H9 (cell line): ENCODE measurements at regions not wholly inside any gene's neighbourhood (a gene's known extent, or its start where the extent isn't known, plus 50 kb on each side); places are given as distances from the start of the nearest gene placed in this dataset.

Source experiments
- DNase-seq: peaks from one replicate; pipeline ENCODE4 v3.0.0-alpha.2; 2017
- H2AFZ ChIP-seq: one replicate; pipeline ENCODE4 v1.6.1; 2013; ENCODE audit warnings: mild to moderate bottlenecking, low read length, control low read depth, moderate library complexity
- H2AK5ac ChIP-seq: 2 replicates; pipeline ENCODE4 v1.6.1; 2013; ENCODE audit warnings: low read length, control low read depth, mixed read lengths; ENCODE audit not compliant: insufficient read length
- H2BK120ac ChIP-seq: one replicate; pipeline ENCODE4 v1.6.1; 2013; ENCODE audit warnings: low read depth, mild to moderate bottlenecking, low read length, control low read depth, inconsistent platforms; ENCODE audit not compliant: poor library complexity, severe bottlenecking
- H2BK12ac ChIP-seq: 2 replicates; pipeline ENCODE4 v1.6.1; 2013; ENCODE audit warnings: low read length, control low read depth, mixed read lengths, low read depth; ENCODE audit not compliant: insufficient read length
- H2BK15ac ChIP-seq: 2 replicates; pipeline ENCODE4 v1.6.1; 2013; ENCODE audit warnings: low read depth, low read length, control low read depth
- H2BK20ac ChIP-seq: one replicate; pipeline ENCODE4 v1.6.1; 2013; ENCODE audit warnings: low read depth, mild to moderate bottlenecking, low read length, control low read depth, inconsistent platforms; ENCODE audit not compliant: poor library complexity, severe bottlenecking
- H2BK5ac ChIP-seq: 2 replicates; pipeline ENCODE4 v1.6.1; 2013; ENCODE audit warnings: low read length, control low read depth, mixed read lengths; ENCODE audit not compliant: insufficient read length
- H3K14ac ChIP-seq: 2 replicates; pipeline ENCODE4 v1.6.1; 2013; ENCODE audit warnings: low read length, control low read depth; ENCODE audit not compliant: insufficient read depth
- H3K18ac ChIP-seq: 2 replicates; pipeline ENCODE4 v1.6.1; 2013; ENCODE audit warnings: low read depth, mild to moderate bottlenecking, mixed read lengths, low read length, control low read depth; ENCODE audit not compliant: insufficient read length
- H3K23ac ChIP-seq: 2 replicates; pipeline ENCODE4 v1.6.1; 2013; ENCODE audit warnings: low read length, control low read depth, mixed read lengths, low read depth; ENCODE audit not compliant: insufficient read length
- H3K23me2 ChIP-seq: 2 replicates; pipeline ENCODE4 v1.6.1; 2013; ENCODE audit warnings: low read depth, mild to moderate bottlenecking, mixed read lengths, low read length, control low read depth; ENCODE audit not compliant: insufficient read length, poor library complexity, severe bottlenecking
- H3K27ac ChIP-seq: 2 replicates; pipeline ENCODE4 v1.5.1; 2013; ENCODE audit warnings: low read length, control low read depth, mixed read lengths, low read depth; ENCODE audit not compliant: insufficient read length
- H3K27me3 ChIP-seq: 2 replicates; pipeline ENCODE4 v1.6.1; 2013; ENCODE audit warnings: low read length, control low read depth, inconsistent platforms; ENCODE audit not compliant: insufficient read depth
- H3K4ac ChIP-seq: 2 replicates; pipeline ENCODE4 v1.6.1; 2013; ENCODE audit warnings: low read depth, mild to moderate bottlenecking, control low read depth, inconsistent platforms, low read length, moderate library complexity
- H3K4me1 ChIP-seq: 2 replicates; pipeline ENCODE4 v1.6.1; 2013; ENCODE audit warnings: low read length, control low read depth, inconsistent platforms; ENCODE audit not compliant: insufficient read depth
- H3K4me2 ChIP-seq: 2 replicates; pipeline ENCODE4 v1.6.1; 2013; ENCODE audit warnings: low read length, control low read depth, mixed read lengths; ENCODE audit not compliant: insufficient read length, insufficient read depth
- H3K56ac ChIP-seq: 2 replicates; pipeline ENCODE4 v1.6.1; 2013; ENCODE audit warnings: low read depth, mild to moderate bottlenecking, mixed read lengths, low read length, control low read depth; ENCODE audit not compliant: insufficient read length
- H3K79me1 ChIP-seq: 2 replicates; pipeline ENCODE4 v1.6.1; 2013; ENCODE audit warnings: low read depth, mild to moderate bottlenecking, moderate library complexity, low read length, control low read depth, inconsistent platforms; ENCODE audit not compliant: insufficient read depth, poor library complexity, severe bottlenecking
- H3K79me2 ChIP-seq: 2 replicates; pipeline ENCODE4 v1.6.1; 2013; ENCODE audit warnings: low read length, control low read depth, inconsistent platforms; ENCODE audit not compliant: insufficient read depth
- H3K9ac ChIP-seq: 2 replicates; pipeline ENCODE4 v1.6.1; 2013; ENCODE audit warnings: low read length, control low read depth, mixed read lengths; ENCODE audit not compliant: insufficient read length; ENCODE audit errors: extremely low read depth
- H3K9me3 ChIP-seq: one replicate; pipeline ENCODE4 v1.6.1; 2013; ENCODE audit warnings: low read depth, low read length, inconsistent platforms; ENCODE audit not compliant: control insufficient read depth
- H3T11ph ChIP-seq: one replicate; pipeline ENCODE4 v1.6.1; 2013; ENCODE audit warnings: mild to moderate bottlenecking, low read length, control low read depth, inconsistent platforms
- H4K20me1 ChIP-seq: one replicate; pipeline ENCODE4 v1.6.1; 2013; ENCODE audit not compliant: control insufficient read depth, insufficient read length, insufficient read depth
- H4K5ac ChIP-seq: 2 replicates; pipeline ENCODE4 v1.6.1; 2013; ENCODE audit warnings: low read depth, mild to moderate bottlenecking, mixed read lengths, low read length, control low read depth; ENCODE audit not compliant: insufficient read length
- H4K8ac ChIP-seq: replicated peaks from 2 replicates; pipeline ENCODE4 v1.6.1; 2013; ENCODE audit warnings: low read length, control low read depth, mixed read lengths, low read depth; ENCODE audit not compliant: insufficient read length
- H4K91ac ChIP-seq: 2 replicates; pipeline ENCODE4 v1.6.1; 2013; ENCODE audit warnings: low read depth, mild to moderate bottlenecking, moderate library complexity, mixed read lengths, low read length, control low read depth; ENCODE audit not compliant: insufficient read length
- H3K27ac Mint-ChIP-seq, 3 experiments: 2 replicates in 2 of 3; 3 replicates in 1 of 3; pipeline ENCODE4 v1.8.0; 2020 to 2021; ENCODE audit warnings: mixed read lengths in 3 of 3, mild to moderate bottlenecking in 1 of 3, moderate library complexity in 1 of 3
- H3K27me3 Mint-ChIP-seq: 2 replicates; pipeline ENCODE4 v1.8.0; 2021; ENCODE audit warnings: low read depth, mild to moderate bottlenecking, moderate library complexity, mixed read lengths
- H3K36me3 Mint-ChIP-seq, 3 experiments: 2 replicates in 2 of 3; 3 replicates in 1 of 3; pipeline ENCODE4 v1.8.0; 2020 to 2021; ENCODE audit warnings: low read depth in 3 of 3, mixed read lengths in 3 of 3; ENCODE audit not compliant: insufficient read depth in 1 of 3
- H3K4me1 Mint-ChIP-seq, 2 experiments: 2 replicates each; pipeline ENCODE4 v1.8.0; 2020; ENCODE audit warnings: mixed read lengths in 2 of 2
- H3K4me3 Mint-ChIP-seq, 2 experiments: 2 replicates in 1 of 2; 3 replicates in 1 of 2; pipeline ENCODE4 v1.8.0; 2020 to 2021; ENCODE audit warnings: mild to moderate bottlenecking in 2 of 2, mixed read lengths in 2 of 2, moderate library complexity in 1 of 2
- H3K9me3 Mint-ChIP-seq, 2 experiments: 2 replicates in 1 of 2; 3 replicates in 1 of 2; pipeline ENCODE4 v1.8.0; 2020; ENCODE audit warnings: mild to moderate bottlenecking in 2 of 2, mixed read lengths in 2 of 2, moderate library complexity in 1 of 2
- WGBS: extraction: QIAGEN DNeasy Blood & Tissue Kit; methylation state at CpG from one replicate; pipeline ENCODE4 v1.1.7; 2013; ENCODE audit warnings: missing lambda C conversion rate, low lambda C conversion rate, mixed read lengths; ENCODE audit not compliant: insufficient read length; ENCODE audit errors: extremely low coverage; 5-methylcytosine and 5-hydroxymethylcytosine counted together
- TF ChIP-seq, protein P1 (sequence below): fragments of 200-600 bp; sonication (generic); conservative IDR thresholded peaks from 3 replicates; pipeline ENCODE4 v1.8.0; 2021; ENCODE audit warnings: antibody characterized with exemption, mild to moderate bottlenecking

- no peak overlapping the region for H4K8ac ChIP-seq
- H3K27ac ChIP-seq = no peak overlapping the region
- H2AK5ac ChIP-seq = no peak overlapping the region
- H3K27me3 Mint-ChIP-seq = no peaks in the 10 kb centered on the region
- H3K4me1 ChIP-seq = no peaks in the 10 kb centered on the region
- peak overlapping the region in 2 of 3 experiments; percentile 8 to 21; a peak in 1 of 7 replicates for H3K27ac Mint-ChIP-seq
- H4K91ac ChIP-seq = no peak overlapping the region
- no peak overlapping the region for H3K14ac ChIP-seq
- no peaks in the 10 kb centered on the region for H3K27me3 ChIP-seq
- H2BK12ac ChIP-seq = no peak overlapping the region
- H2BK5ac ChIP-seq = no peak overlapping the region
- no peak overlapping the region for H3K4ac ChIP-seq
- H3K79me1 ChIP-seq = no peaks in the 10 kb centered on the region
- no peak overlapping the region for H3K18ac ChIP-seq
- no peaks in the 10 kb centered on the region for H3K23me2 ChIP-seq
- no peaks in the 10 kb centered on the region for H3K9me3 Mint-ChIP-seq
- H3K9ac ChIP-seq = no peak overlapping the region
- no peak overlapping the region for H3K23ac ChIP-seq
- no peak overlapping the region for H3K4me2 ChIP-seq
- H3K4me3 Mint-ChIP-seq = no peak overlapping the region
- peaks cover 27 to 35% of the 10 kb centered on the region in 2 experiments for H3K4me1 Mint-ChIP-seq
- TF ChIP-seq, protein P1, sequence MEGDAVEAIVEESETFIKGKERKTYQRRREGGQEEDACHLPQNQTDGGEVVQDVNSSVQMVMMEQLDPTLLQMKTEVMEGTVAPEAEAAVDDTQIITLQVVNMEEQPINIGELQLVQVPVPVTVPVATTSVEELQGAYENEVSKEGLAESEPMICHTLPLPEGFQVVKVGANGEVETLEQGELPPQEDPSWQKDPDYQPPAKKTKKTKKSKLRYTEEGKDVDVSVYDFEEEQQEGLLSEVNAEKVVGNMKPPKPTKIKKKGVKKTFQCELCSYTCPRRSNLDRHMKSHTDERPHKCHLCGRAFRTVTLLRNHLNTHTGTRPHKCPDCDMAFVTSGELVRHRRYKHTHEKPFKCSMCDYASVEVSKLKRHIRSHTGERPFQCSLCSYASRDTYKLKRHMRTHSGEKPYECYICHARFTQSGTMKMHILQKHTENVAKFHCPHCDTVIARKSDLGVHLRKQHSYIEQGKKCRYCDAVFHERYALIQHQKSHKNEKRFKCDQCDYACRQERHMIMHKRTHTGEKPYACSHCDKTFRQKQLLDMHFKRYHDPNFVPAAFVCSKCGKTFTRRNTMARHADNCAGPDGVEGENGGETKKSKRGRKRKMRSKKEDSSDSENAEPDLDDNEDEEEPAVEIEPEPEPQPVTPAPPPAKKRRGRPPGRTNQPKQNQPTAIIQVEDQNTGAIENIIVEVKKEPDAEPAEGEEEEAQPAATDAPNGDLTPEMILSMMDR = no peak
- H4K5ac ChIP-seq = no peak overlapping the region
- no peak overlapping the region for H2BK120ac ChIP-seq
- no peaks in the 10 kb centered on the region for H3K9me3 ChIP-seq
- no peak for DNase-seq
- H3K36me3 Mint-ChIP-seq = no peaks in the 10 kb centered on the region; a peak in 1 of 7 replicates
- H3T11ph ChIP-seq = no peak overlapping the region
- WGBS = no CpG with 5 or more reads among the region's 10 CpGs
- H2BK15ac ChIP-seq = no peak overlapping the region
- no peaks in the 10 kb centered on the region for H3K79me2 ChIP-seq
- H2AFZ ChIP-seq = no peak overlapping the region
- no peak overlapping the region for H3K56ac ChIP-seq
- H2BK20ac ChIP-seq = no peak overlapping the region
- no peaks in the 10 kb centered on the region for H4K20me1 ChIP-seq
Observed at GRCh38 chr2:236400046-236400574, 135.9 kb upstream of the ASB18 start.
